Tibial nerve (tissue), 3 donors: ENCODE measurements at regions not wholly inside any gene's neighbourhood (a gene's known extent, or its start where the extent isn't known, plus 50 kb on each side); places are given as distances from the start of the nearest gene placed in this dataset.

Experiments used
- CTCF ChIP-seq, 5 experiments: fragments of 200-600 bp in 3 of 5; fragments of 450-650 bp in 2 of 5; sonication (generic) in 3 of 5; IDR thresholded peaks; one replicate each; pipeline ENCODE4 v1.5.1; 2016 to 2019; ENCODE audit warnings: antibody characterized with exemption in 5 of 5, mild to moderate bottlenecking in 3 of 5, moderate library complexity in 2 of 5
- POLR2A ChIP-seq, 2 donors: fragments of 450-650 bp; IDR thresholded peaks; one replicate each; pipeline ENCODE4 v1.6.1; 2017; ENCODE audit warnings: antibody characterized with exemption in 2 of 2, mild to moderate bottlenecking in 2 of 2, moderate library complexity in 2 of 2

- no peak for TF ChIP-seq CTCF (IDR thresholded peaks at IDR 0.05)
- TF ChIP-seq POLR2A (IDR thresholded peaks at IDR 0.05), result no peak
Measured at GRCh38 chr1:217097819-217098218, 374.6 kb upstream of the ESRRG start.
